ENCODE measurements at regions not wholly inside any gene's neighbourhood (a gene's known extent, or its start where the extent isn't known, plus 50 kb on each side); places are given as distances from the start of the nearest gene placed in this dataset.

- no peak overlapping the region for H3K4me3 ChIP-seq (ENCODE audit: low read length)
- no peak for DNase-seq (ENCODE audit: low read depth)
- TF ChIP-seq CTCF (conservative IDR thresholded peaks at IDR 0.05; ENCODE audit: low read depth, low read length), result no peak
Observed at GRCh38 chr1:2908561-2908960, 107.1 kb upstream of the TTC34 start.

GRCh38 chr1:2909797-2910196 lies 108.3 kb upstream of the TTC34 start:
- DNase-seq (ENCODE audit: low read depth), result no peak
- no peak overlapping the region for H3K4me3 ChIP-seq (ENCODE audit: low read length)
- no peak for TF ChIP-seq CTCF (conservative IDR thresholded peaks at IDR 0.05; ENCODE audit: low read depth, low read length)

- no peak for TF ChIP-seq CTCF (conservative IDR thresholded peaks at IDR 0.05; ENCODE audit: low read depth, low read length)
- no peak for DNase-seq (ENCODE audit: low read depth)
- H3K4me3 ChIP-seq (ENCODE audit: low read length), result no peak overlapping the region
Observed at GRCh38 chr1:2910211-2910610, 108.7 kb upstream of the TTC34 start.

GRCh38 chr1:2911421-2912178 lies 109.7 kb upstream of the ACTRT2 start:
- no peak for DNase-seq (ENCODE audit: low read depth)

GRCh38 chr1:2912424-2913061 lies 108.7 kb upstream of the ACTRT2 start:
- no peak for TF ChIP-seq CTCF (conservative IDR thresholded peaks at IDR 0.05; ENCODE audit: low read depth, low read length)
- H3K4me3 ChIP-seq (ENCODE audit: low read length), result no peak overlapping the region
- no peak for DNase-seq (ENCODE audit: low read depth)

More at GRCh38 chr1:2911421-2912178, 109.7 kb upstream of the ACTRT2 start:
- H3K4me3 ChIP-seq (ENCODE audit: low read length), result no peak overlapping the region
- no peak for TF ChIP-seq CTCF (conservative IDR thresholded peaks at IDR 0.05; ENCODE audit: low read depth, low read length)

- TF ChIP-seq CTCF (conservative IDR thresholded peaks at IDR 0.05; ENCODE audit: low read depth, low read length), result no peak
- no peak for DNase-seq (ENCODE audit: low read depth)
- H3K4me3 ChIP-seq (ENCODE audit: low read length), result no peak overlapping the region
Observed at GRCh38 chr1:2913091-2913490, 108.2 kb upstream of the ACTRT2 start.

- no peak overlapping the region for H3K4me3 ChIP-seq (ENCODE audit: low read length)
- DNase-seq (ENCODE audit: low read depth), result no peak
- TF ChIP-seq CTCF (conservative IDR thresholded peaks at IDR 0.05; ENCODE audit: low read depth, low read length), result peak; percentile 12
Observed at GRCh38 chr1:2914702-2915101, 106.6 kb upstream of the ACTRT2 start.
